ENCODE measurements at regions not wholly inside any gene's neighbourhood (a gene's known extent, or its start where the extent isn't known, plus 50 kb on each side); places are given as distances from the start of the nearest gene placed in this dataset.

GRCh38 chr2:166802475-166802874, 85.8 kb upstream of the XIRP2 start (continued):
- TF ChIP-seq ZNF462 (CRISPR knock-in tag; IDR thresholded peaks at IDR 0.05) (no peak), STAT1 (IDR thresholded peaks at IDR 0.05; ENCODE audit: unreplicated experiment) (no peak)
- TF ChIP-seq, protein P1, sequence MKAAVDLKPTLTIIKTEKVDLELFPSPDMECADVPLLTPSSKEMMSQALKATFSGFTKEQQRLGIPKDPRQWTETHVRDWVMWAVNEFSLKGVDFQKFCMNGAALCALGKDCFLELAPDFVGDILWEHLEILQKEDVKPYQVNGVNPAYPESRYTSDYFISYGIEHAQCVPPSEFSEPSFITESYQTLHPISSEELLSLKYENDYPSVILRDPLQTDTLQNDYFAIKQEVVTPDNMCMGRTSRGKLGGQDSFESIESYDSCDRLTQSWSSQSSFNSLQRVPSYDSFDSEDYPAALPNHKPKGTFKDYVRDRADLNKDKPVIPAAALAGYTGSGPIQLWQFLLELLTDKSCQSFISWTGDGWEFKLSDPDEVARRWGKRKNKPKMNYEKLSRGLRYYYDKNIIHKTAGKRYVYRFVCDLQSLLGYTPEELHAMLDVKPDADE (IDR thresholded peaks at IDR 0.05): no peak

- Histone ChIP-seq H3K4me2 (no peak overlapping the region), H3K79me2 (replicated peaks; ENCODE audit: insufficient read depth) (no peaks in the 10 kb centered on the region), H3K4me3 (no peak overlapping the region), H3K4me1 (ENCODE audit: insufficient read depth) (no peaks in the 10 kb centered on the region), H4K20me1 (replicated peaks; ENCODE audit: insufficient read depth) (no peaks in the 10 kb centered on the region), H3K36me3 (ENCODE audit: insufficient read depth) (peaks cover 5% of the 10 kb centered on the region; the same call in 1 of the 2 replicates), H3F3A (replicated peaks; ENCODE audit: low read depth) (no peaks in the 10 kb centered on the region), H3K9me2 (ENCODE audit: insufficient read depth) (peaks cover 5% of the 10 kb centered on the region), H2AFZ (no peak overlapping the region), H3K27ac (ENCODE audit: low read depth) (no peak overlapping the region), H3K27me3 (ENCODE audit: insufficient read depth) (no peaks in the 10 kb centered on the region)
- H3K4me3 Mint-ChIP-seq: no peak overlapping the region
- TF ChIP-seq STAT1 (IDR thresholded peaks at IDR 0.05; ENCODE audit: unreplicated experiment) (no peak), CREB1 (CRISPR knock-in tag; IDR thresholded peaks at IDR 0.05; ENCODE audit: low read depth) (no peak)
- no peaks in the 10 kb centered on the region for H3K4me1 Mint-ChIP-seq
- DNase-seq (ENCODE audit: low spot score) (no peak), ATAC-seq (no peak)
- H3K27ac Mint-ChIP-seq: no peak overlapping the region
- 0 out of 3 replicates have a peak, but pooled peaks cover 4% of the 10 kb centered on the region for H3K36me3 Mint-ChIP-seq (ENCODE audit: low read depth)
- no peaks in the 10 kb centered on the region for H3K27me3 Mint-ChIP-seq (ENCODE audit: insufficient read depth, low read depth, poor library complexity)
- H3K9me3 Mint-ChIP-seq: peaks cover 18% of the 10 kb centered on the region
Measured at GRCh38 chr2:166792808-166793207, 95.5 kb upstream of the XIRP2 start.

Data from GM23338 (cell line).